Loucy (cell line): ENCODE measurements at regions not wholly inside any gene's neighbourhood (a gene's known extent, or its start where the extent isn't known, plus 50 kb on each side); places are given as distances from the start of the nearest gene placed in this dataset.

Experiments
- EZH2phosphoT487 ChIP-seq: fragments of 200-600 bp; IDR thresholded peaks from 2 replicates; pipeline ENCODE4 v1.6.1; 2018; ENCODE audit warnings: antibody characterized with exemption, mild to moderate bottlenecking, moderate library complexity, borderline replicate concordance
- TF ChIP-seq, protein P1 (sequence below): fragments of 200-600 bp; sonication (generic); conservative IDR thresholded peaks from 2 replicates; pipeline ENCODE4 v1.5.1; 2014; ENCODE audit warnings: mild to moderate bottlenecking, antibody characterized with exemption, low read length

DNA sequence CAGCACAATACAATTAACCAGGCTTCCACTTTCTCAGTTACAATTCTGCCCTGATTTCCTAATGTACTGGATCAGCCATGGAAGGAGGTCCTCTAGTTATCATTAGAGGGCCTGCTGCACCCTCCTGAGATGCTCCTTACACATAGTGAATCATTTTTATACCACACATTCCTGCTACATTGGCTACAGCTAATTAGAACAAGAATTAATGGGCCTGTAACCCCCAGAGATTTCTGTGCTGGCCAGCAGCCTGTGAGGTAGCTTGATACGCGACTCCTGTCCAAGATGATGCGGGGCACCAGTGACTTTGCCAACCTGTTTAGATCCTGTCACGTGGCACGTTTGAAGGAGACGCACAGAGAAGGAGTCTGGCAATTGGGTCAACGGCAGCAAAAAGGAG lies 422.8 kb downstream of the EPM2A start:
- TF ChIP-seq, protein P1, sequence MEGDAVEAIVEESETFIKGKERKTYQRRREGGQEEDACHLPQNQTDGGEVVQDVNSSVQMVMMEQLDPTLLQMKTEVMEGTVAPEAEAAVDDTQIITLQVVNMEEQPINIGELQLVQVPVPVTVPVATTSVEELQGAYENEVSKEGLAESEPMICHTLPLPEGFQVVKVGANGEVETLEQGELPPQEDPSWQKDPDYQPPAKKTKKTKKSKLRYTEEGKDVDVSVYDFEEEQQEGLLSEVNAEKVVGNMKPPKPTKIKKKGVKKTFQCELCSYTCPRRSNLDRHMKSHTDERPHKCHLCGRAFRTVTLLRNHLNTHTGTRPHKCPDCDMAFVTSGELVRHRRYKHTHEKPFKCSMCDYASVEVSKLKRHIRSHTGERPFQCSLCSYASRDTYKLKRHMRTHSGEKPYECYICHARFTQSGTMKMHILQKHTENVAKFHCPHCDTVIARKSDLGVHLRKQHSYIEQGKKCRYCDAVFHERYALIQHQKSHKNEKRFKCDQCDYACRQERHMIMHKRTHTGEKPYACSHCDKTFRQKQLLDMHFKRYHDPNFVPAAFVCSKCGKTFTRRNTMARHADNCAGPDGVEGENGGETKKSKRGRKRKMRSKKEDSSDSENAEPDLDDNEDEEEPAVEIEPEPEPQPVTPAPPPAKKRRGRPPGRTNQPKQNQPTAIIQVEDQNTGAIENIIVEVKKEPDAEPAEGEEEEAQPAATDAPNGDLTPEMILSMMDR: no peak
- TF ChIP-seq EZH2phosphoT487: no peak
